ENCODE measurements at regions not wholly inside any gene's neighbourhood (a gene's known extent, or its start where the extent isn't known, plus 50 kb on each side); places are given as distances from the start of the nearest gene placed in this dataset.

DNA sequence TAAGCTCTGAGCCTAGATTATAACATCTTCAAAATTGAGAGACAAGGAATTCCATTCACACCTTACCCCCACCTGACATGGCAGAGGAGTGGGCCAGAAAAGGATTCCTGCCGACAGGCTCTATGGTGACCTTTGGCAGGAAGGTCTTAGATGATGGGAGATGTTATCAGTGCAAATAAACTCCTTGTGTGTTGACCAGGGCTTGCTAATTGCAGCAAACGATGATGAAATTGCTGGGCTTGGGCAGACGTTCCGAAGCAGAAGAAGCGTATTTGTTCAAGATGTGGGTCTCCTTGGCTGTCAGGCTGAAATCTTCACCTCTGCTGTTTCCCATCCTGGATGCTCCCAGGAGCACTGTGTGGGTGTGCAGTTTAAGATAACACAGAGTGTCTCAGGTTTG lies 183.7 kb upstream of the CADM1 start:
- no peaks in the 10 kb centered on the region for H3K4me1 ChIP-seq
- ATAC-seq (no peak), DNase-seq (no peak)
- intact Hi-C loops (cut with DNase I) = no loop called here
- H3K27me3 ChIP-seq (ENCODE audit: insufficient read depth in 3 of 3, low read length in 2 of 3) = peaks cover 0 to 10% (median 0%) of the 10 kb centered on the region in 3 donors
- no peak overlapping the region for H3K27ac ChIP-seq
- no peak overlapping the region for H3K4me3 ChIP-seq
- WGBS, 3 donors = 69 to 74% (median 72%) methylated on average over 5 of the region's 5 CpGs
- H3K36me3 ChIP-seq (ENCODE audit: insufficient read depth in 1 of 2, low read depth in 1 of 2) = no peaks in the 10 kb centered on the region
- no peaks in the 10 kb centered on the region for H3K9me3 ChIP-seq
- TF ChIP-seq, protein P1, sequence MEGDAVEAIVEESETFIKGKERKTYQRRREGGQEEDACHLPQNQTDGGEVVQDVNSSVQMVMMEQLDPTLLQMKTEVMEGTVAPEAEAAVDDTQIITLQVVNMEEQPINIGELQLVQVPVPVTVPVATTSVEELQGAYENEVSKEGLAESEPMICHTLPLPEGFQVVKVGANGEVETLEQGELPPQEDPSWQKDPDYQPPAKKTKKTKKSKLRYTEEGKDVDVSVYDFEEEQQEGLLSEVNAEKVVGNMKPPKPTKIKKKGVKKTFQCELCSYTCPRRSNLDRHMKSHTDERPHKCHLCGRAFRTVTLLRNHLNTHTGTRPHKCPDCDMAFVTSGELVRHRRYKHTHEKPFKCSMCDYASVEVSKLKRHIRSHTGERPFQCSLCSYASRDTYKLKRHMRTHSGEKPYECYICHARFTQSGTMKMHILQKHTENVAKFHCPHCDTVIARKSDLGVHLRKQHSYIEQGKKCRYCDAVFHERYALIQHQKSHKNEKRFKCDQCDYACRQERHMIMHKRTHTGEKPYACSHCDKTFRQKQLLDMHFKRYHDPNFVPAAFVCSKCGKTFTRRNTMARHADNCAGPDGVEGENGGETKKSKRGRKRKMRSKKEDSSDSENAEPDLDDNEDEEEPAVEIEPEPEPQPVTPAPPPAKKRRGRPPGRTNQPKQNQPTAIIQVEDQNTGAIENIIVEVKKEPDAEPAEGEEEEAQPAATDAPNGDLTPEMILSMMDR (IDR thresholded peaks at IDR 0.05) = no peak

DNA sequence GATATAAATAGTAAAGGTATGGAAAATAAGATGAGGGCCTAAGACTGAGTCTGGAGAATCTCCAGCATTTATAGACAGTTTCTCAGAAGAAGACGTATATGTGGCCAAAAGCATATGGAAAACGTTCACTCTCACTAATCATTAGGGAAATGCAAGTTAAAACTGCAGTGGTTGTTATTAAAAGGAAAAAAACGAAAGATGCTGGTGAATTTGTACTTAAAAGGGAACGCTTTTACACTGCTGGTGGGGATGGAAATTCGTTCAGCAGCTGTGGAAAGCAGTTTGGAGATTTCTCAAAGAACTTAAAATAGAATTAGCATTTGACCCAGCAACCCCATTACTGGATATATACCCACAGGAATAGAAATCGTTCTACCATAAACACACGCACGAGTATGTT lies 180.5 kb upstream of the CADM1 start:
- 57 to 68% (median 59%) methylated on average over 8 of the region's 8 CpGs for WGBS, 3 donors
- DNase-seq = no peak
- Histone ChIP-seq H3K4me3 (no peak overlapping the region), H3K4me1 (no peaks in the 10 kb centered on the region), H3K36me3 (ENCODE audit: insufficient read depth in 1 of 2, low read depth in 1 of 2) (no peaks in the 10 kb centered on the region), H3K27ac (no peak overlapping the region), H3K27me3 (ENCODE audit: insufficient read depth in 3 of 3, low read length in 2 of 3) (peaks cover 0 to 4% (median 0%) of the 10 kb centered on the region in 3 donors), H3K9me3 (no peaks in the 10 kb centered on the region)
- TF ChIP-seq, protein P1 (IDR thresholded peaks at IDR 0.05) = no peak
- ATAC-seq = no peak
- intact Hi-C loops (cut with DNase I) = no loop called here

DNA sequence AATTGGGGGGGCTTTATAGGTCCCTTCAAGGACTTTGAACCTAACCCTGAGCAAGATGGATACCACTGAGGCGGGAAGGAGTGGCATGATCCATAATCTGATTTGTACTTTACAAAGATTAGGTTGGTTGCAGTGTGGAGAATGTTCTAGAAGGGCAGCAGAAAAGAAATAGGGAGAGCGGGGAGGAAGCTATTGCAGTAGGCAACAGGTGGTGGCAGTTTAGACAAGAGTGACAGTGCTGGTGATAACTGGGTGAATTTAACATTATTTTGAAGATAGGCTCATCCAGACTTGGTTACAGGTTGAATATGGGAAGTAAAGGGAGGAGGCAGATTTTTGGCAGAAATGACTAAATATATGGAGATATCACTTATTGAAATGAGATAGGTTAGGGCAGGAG lies 179.9 kb upstream of the CADM1 start:
- no peak for DNase-seq
- 89 to 97% (median 91%) methylated on average over 2 of the region's 2 CpGs for WGBS, 3 donors
- Histone ChIP-seq H3K27me3 (ENCODE audit: insufficient read depth in 3 of 3, low read length in 2 of 3) (peaks cover 0 to 2% (median 0%) of the 10 kb centered on the region in 3 donors), H3K4me3 (no peak overlapping the region), H3K36me3 (ENCODE audit: insufficient read depth in 1 of 2, low read depth in 1 of 2) (no peaks in the 10 kb centered on the region), H3K4me1 (no peaks in the 10 kb centered on the region), H3K27ac (no peak overlapping the region), H3K9me3 (no peaks in the 10 kb centered on the region)
- ATAC-seq = no peak
- TF ChIP-seq, protein P1 (IDR thresholded peaks at IDR 0.05) = no peak
- intact Hi-C loops (cut with DNase I) = no loop called here

DNA sequence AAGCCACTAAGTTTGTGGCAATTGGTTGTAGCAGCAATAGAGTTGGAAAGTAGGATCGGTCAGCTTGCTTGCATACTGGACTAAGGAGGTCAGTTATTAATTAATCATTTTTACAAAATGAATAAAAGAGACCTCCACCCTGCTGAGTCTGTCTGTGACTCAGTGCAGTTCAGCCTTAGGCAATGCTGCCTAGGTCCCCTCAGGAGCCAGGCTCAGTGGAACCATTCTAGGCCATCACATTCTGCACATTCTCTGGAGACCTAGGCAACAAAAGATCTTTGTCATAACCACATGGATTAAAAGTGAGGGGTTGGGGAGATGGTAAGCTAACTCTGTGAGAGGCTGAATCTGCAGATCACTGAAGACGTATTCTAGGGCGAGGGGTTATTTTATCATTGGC lies 178.7 kb upstream of the CADM1 start:
- TF ChIP-seq, protein P1 (IDR thresholded peaks at IDR 0.05) = no peak
- H3K36me3 ChIP-seq (ENCODE audit: insufficient read depth in 1 of 2, low read depth in 1 of 2) = no peaks in the 10 kb centered on the region
- 75 to 97% (median 80%) methylated on average over 3 of the region's 3 CpGs for WGBS, 3 donors
- H3K4me3 ChIP-seq = no peak overlapping the region
- no peak overlapping the region for H3K27ac ChIP-seq
- H3K9me3 ChIP-seq = no peaks in the 10 kb centered on the region
- intact Hi-C loops (cut with DNase I) = no loop called here
- no peaks in the 10 kb centered on the region for H3K4me1 ChIP-seq
- DNase-seq (no peak), ATAC-seq (no peak)
- no peaks in the 10 kb centered on the region for H3K27me3 ChIP-seq (ENCODE audit: insufficient read depth in 3 of 3, low read length in 2 of 3)

DNA sequence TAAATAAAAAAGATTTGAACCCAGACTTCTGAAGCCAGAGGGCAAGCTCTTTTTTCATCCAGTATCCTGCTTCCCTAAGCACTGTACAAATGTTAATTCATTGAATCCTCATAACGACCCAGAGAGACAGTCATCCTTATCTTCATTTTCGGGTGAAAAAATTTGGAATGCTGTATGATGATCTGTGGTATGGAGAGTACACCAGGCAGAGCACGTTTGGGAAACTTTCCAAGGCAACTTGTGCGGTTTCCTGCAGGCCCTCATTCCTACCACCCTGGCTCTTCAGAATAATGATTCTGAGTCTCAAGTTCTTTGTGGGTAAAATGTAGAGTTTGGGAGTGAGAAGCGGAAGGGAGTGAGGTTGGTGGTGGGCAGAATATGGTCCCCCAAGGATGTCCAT lies 177.9 kb upstream of the CADM1 start:
- 83 to 85% (median 85%) methylated on average over 5 of the region's 5 CpGs for WGBS, 3 donors
- H3K27ac ChIP-seq = no peak overlapping the region
- intact Hi-C loops (cut with DNase I) = no loop called here
- TF ChIP-seq, protein P1 (IDR thresholded peaks at IDR 0.05) = no peak
- ATAC-seq (no peak), DNase-seq (no peak)
- no peaks in the 10 kb centered on the region for H3K36me3 ChIP-seq (ENCODE audit: insufficient read depth in 1 of 2, low read depth in 1 of 2)
- H3K4me1 ChIP-seq = no peaks in the 10 kb centered on the region
- H3K4me3 ChIP-seq = no peak overlapping the region
- H3K9me3 ChIP-seq = no peaks in the 10 kb centered on the region
- no peaks in the 10 kb centered on the region for H3K27me3 ChIP-seq (ENCODE audit: insufficient read depth in 3 of 3, low read length in 2 of 3)
